ENCODE measurements at regions not wholly inside any gene's neighbourhood (a gene's known extent, or its start where the extent isn't known, plus 50 kb on each side); places are given as distances from the start of the nearest gene placed in this dataset.

GRCh38 chr6:167583412-167583811, 243.3 kb upstream of the AFDN start:
- ATAC-seq: no peak

DNA sequence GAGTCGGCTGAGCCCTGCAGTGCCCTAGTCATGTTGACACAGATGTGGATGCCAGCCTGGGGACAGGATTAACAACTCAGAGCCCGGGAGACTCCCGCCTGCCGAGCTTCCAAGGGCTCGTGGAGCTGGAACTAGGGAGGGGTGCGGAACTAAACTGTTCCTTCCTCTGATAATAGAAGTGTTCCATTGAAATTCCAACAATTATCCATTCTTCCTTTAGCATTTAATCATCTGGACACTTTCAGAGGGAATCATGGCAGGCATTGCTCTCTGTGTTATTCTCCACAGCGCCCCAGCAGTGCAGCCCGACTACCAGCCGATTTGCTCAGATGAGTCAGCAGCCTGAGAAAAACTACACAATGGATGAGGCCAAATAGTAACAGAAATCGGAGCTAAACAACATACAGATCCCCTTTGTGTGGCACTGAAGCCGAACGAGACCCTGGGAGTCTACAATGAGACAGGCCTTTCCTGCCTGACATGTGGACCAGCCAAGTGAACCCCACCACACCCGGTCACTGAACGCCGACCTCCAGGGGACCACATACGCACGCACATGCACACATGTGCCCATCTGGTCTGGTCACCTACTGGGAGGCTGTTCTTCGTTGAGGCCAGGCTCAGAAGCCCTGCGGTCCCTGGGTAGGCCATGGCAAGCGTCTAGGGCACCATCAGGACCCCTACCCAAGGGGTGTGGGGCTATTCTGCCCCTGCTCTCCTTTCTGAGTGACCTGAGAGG, 238.4 kb upstream of the AFDN start:
- ATAC-seq: no peak

DNA sequence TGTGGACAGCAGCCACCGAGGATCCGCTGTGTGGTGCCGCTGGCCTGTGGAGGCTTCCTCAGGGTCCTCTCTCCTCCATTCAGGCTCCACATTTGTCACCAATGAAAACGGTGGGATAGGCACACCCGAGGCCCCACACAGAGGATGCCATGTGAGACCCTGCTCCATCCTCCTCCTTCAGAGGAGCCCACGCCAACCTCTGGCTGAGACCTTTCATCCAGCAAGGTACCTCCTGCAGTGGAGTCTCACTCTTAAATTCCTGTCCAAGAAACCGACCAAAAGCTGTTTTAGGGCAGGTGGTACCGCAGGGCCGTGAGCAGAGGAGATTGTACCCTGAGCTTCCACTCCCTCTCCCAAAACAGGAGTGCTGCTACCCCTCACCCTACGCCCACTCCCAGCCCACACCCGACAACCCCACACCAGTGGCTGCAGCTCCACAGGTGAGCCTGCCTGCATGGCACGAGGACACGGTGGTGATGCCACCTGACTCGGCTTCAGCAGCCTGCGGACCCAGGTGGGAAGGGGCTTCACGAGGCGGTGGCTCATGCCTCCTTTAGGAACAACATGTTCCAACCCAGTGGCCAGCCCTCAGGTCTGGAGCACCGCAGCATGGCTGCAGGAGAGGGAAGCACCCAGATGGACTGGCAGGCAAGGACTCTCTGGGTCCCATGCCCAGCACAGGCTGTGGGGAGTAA, 237.6 kb upstream of the AFDN start:
- ATAC-seq: no peak

GRCh38 chr6:167589615-167589940, 237.1 kb upstream of the AFDN start:
- ATAC-seq: no peak

- no peak for ATAC-seq
Measured at GRCh38 chr6:167590193-167590592, 236.5 kb upstream of the AFDN start.
